ENCODE measurements at regions not wholly inside any gene's neighbourhood (a gene's known extent, or its start where the extent isn't known, plus 50 kb on each side); places are given as distances from the start of the nearest gene placed in this dataset.

- no peak for TF ChIP-seq POLR2A (IDR thresholded peaks at IDR 0.05)
- no peak for TF ChIP-seq CTCF (IDR thresholded peaks at IDR 0.05)
- H3K4me3 ChIP-seq: no peak overlapping the region
- intact Hi-C loops (cut with DNase I; ENCODE audit: low total_unique reads): no loop called here
These were observed 1365.2 kb upstream of the ADGRL3 start for GRCh38 chr4:59834943-59835342.

GRCh38 chr4:59837751-59838150 lies 1362.4 kb upstream of the ADGRL3 start:
- 79 to 85% methylated on average over 1 of the region's 1 CpG for WGBS, 2 donors
- Histone ChIP-seq H3K4me3 (no peak overlapping the region), H3K4me1 (no peaks in the 10 kb centered on the region), H3K27me3 (no peaks in the 10 kb centered on the region), H3K9me3 (no peaks in the 10 kb centered on the region), H3K36me3 (ENCODE audit: low read depth, missing control alignments) (no peaks in the 10 kb centered on the region), H3K27ac (no peak overlapping the region)
- intact Hi-C loops (cut with DNase I; ENCODE audit: low total_unique reads): no loop called here
- no peak for DNase-seq
- TF ChIP-seq POLR2A (IDR thresholded peaks at IDR 0.05) (no peak), CTCF (IDR thresholded peaks at IDR 0.05) (no peak)

More at GRCh38 chr4:59834943-59835342, 1365.2 kb upstream of the ADGRL3 start:
- Histone ChIP-seq H3K9me3 (no peaks in the 10 kb centered on the region), H3K36me3 (ENCODE audit: low read depth, missing control alignments) (no peaks in the 10 kb centered on the region), H3K27ac (no peak overlapping the region), H3K4me1 (no peaks in the 10 kb centered on the region), H3K27me3 (no peaks in the 10 kb centered on the region)
- DNase-seq: no peak

- Histone ChIP-seq H3K27ac (no peak overlapping the region), H3K4me1 (no peaks in the 10 kb centered on the region), H3K27me3 (no peaks in the 10 kb centered on the region), H3K36me3 (ENCODE audit: low read depth, missing control alignments) (no peaks in the 10 kb centered on the region), H3K9me3 (no peaks in the 10 kb centered on the region), H3K4me3 (no peak overlapping the region)
- intact Hi-C loops (cut with DNase I; ENCODE audit: low total_unique reads): no loop called here
- no peak for DNase-seq
- 82 to 87% methylated on average over 3 of the region's 3 CpGs for WGBS, 2 donors
- TF ChIP-seq POLR2A (IDR thresholded peaks at IDR 0.05) (no peak), CTCF (IDR thresholded peaks at IDR 0.05) (no peak)
These were observed 1361.9 kb upstream of the ADGRL3 start for GRCh38 chr4:59838236-59838635.

- Histone ChIP-seq H3K27ac (no peak overlapping the region), H3K4me3 (no peak overlapping the region), H3K27me3 (no peaks in the 10 kb centered on the region), H3K36me3 (ENCODE audit: low read depth, missing control alignments) (no peaks in the 10 kb centered on the region), H3K9me3 (no peaks in the 10 kb centered on the region), H3K4me1 (no peaks in the 10 kb centered on the region)
- 82 to 88% methylated on average over 1 of the region's 1 CpG for WGBS, 2 donors
- intact Hi-C loops (cut with DNase I; ENCODE audit: low total_unique reads): no loop called here
- DNase-seq: no peak
- no peak for TF ChIP-seq CTCF (IDR thresholded peaks at IDR 0.05)
- no peak for TF ChIP-seq POLR2A (IDR thresholded peaks at IDR 0.05)
These were observed 1358.4 kb upstream of the ADGRL3 start for GRCh38 chr4:59841698-59842097.

GRCh38 chr4:59848457-59848856 lies 1351.7 kb upstream of the ADGRL3 start:
- H3K9me3 ChIP-seq: no peaks in the 10 kb centered on the region
- H3K4me1 ChIP-seq: no peaks in the 10 kb centered on the region
- no peak for TF ChIP-seq CTCF (IDR thresholded peaks at IDR 0.05)
- TF ChIP-seq POLR2A (IDR thresholded peaks at IDR 0.05): no peak
- intact Hi-C loops (cut with DNase I; ENCODE audit: low total_unique reads): no loop called here
- WGBS, 2 donors: 65% methylated on average over 2 of the region's 2 CpGs
- H3K36me3 ChIP-seq (ENCODE audit: low read depth, missing control alignments): no peaks in the 10 kb centered on the region
- DNase-seq: no peak
- no peaks in the 10 kb centered on the region for H3K27me3 ChIP-seq
- no peak overlapping the region for H3K27ac ChIP-seq
- H3K4me3 ChIP-seq: no peak overlapping the region

Measured in testis (tissue), 2 donors.